DND-41 (cell line): ENCODE measurements at regions not wholly inside any gene's neighbourhood (a gene's known extent, or its start where the extent isn't known, plus 50 kb on each side); places are given as distances from the start of the nearest gene placed in this dataset.

ENCODE experiments used
- ATAC-seq: fragments of 200-7000 bp; cut with Tn5 transposase; 3 replicates; pipeline ENCODE4 v1.9.1; 2021; ENCODE audit warnings: low read depth; ENCODE audit not compliant: insufficient read depth
- DNase-seq: peaks from one replicate; pipeline ENCODE4 v3.0.0-alpha.2; 2020
- H2AFZ ChIP-seq: 2 replicates; pipeline ENCODE4 v1.6.0; 2012; ENCODE audit warnings: low read depth, low read length
- H3K27ac ChIP-seq: 2 replicates; pipeline ENCODE4 v1.5.1; 2012; ENCODE audit warnings: low read length, inconsistent platforms
- H3K27me3 ChIP-seq: fragments of 200-600 bp; sonication (generic); 2 replicates; pipeline ENCODE4 v1.6.0; 2012; ENCODE audit warnings: low read length, mild to moderate bottlenecking, inconsistent platforms; ENCODE audit not compliant: insufficient read depth, poor library complexity
- H3K36me3 ChIP-seq: 2 replicates; pipeline ENCODE4 v1.5.1; 2012; ENCODE audit warnings: low read length, inconsistent platforms; ENCODE audit not compliant: insufficient read depth
- H3K4me1 ChIP-seq: 2 replicates; pipeline ENCODE4 v1.5.1; 2012; ENCODE audit warnings: mild to moderate bottlenecking, low read length; ENCODE audit not compliant: insufficient read depth
- H3K4me2 ChIP-seq: 2 replicates; pipeline ENCODE4 v1.6.0; 2012; ENCODE audit warnings: mild to moderate bottlenecking, moderate library complexity, low read length, inconsistent platforms; ENCODE audit not compliant: insufficient read depth
- H3K4me3 ChIP-seq, 2 experiments: fragments of 200-600 bp in 1 of 2; shearing (Covaris generic) in 1 of 2; 2 replicates each; pipeline ENCODE4 v1.5.1; 2012 to 2016; ENCODE audit warnings: inconsistent platforms in 2 of 2, low read length in 2 of 2, mild to moderate bottlenecking in 2 of 2, low read depth in 1 of 2, moderate library complexity in 1 of 2
- H3K79me2 ChIP-seq: 2 replicates; pipeline ENCODE4 v1.6.0; 2012; ENCODE audit warnings: low read length, inconsistent platforms; ENCODE audit not compliant: insufficient read depth
- H3K9ac ChIP-seq: 2 replicates; pipeline ENCODE4 v1.6.0; 2012; ENCODE audit warnings: low read depth, mild to moderate bottlenecking, inconsistent platforms, low read length, moderate library complexity
- H3K9me3 ChIP-seq: 2 replicates; pipeline ENCODE4 v1.5.1; 2012; ENCODE audit warnings: low read length, moderate library complexity, mild to moderate bottlenecking, inconsistent platforms; ENCODE audit not compliant: insufficient read depth, severe bottlenecking
- H4K20me1 ChIP-seq: 2 replicates; pipeline ENCODE4 v1.6.0; 2012; ENCODE audit warnings: low read length; ENCODE audit not compliant: insufficient read depth
- EZH2 ChIP-seq: IDR thresholded peaks from 3 replicates; pipeline ENCODE4 v1.6.1; 2012; ENCODE audit warnings: borderline replicate concordance, low read depth, mild to moderate bottlenecking, moderate library complexity, low read length, inconsistent platforms; ENCODE audit not compliant: severe bottlenecking
- TF ChIP-seq, protein P1 (sequence below): IDR thresholded peaks from 2 replicates; pipeline ENCODE4 v1.5.1; 2012; ENCODE audit warnings: borderline replicate concordance, low read length, moderate library complexity, mild to moderate bottlenecking; ENCODE audit not compliant: poor library complexity, severe bottlenecking; ENCODE audit errors: extremely low read depth

- no peak overlapping the region for H2AFZ ChIP-seq
- no peak overlapping the region for H3K4me2 ChIP-seq
- ATAC-seq = no peak
- no peak overlapping the region for H3K9ac ChIP-seq
- no peak for DNase-seq
- peaks cover 5% of the 10 kb centered on the region for H3K27me3 ChIP-seq
- no peak overlapping the region for H3K27ac ChIP-seq
- H3K9me3 ChIP-seq = no peaks in the 10 kb centered on the region
- H3K4me3 ChIP-seq = no peak overlapping the region
- no peaks in the 10 kb centered on the region for H3K36me3 ChIP-seq
- H3K79me2 ChIP-seq = no peaks in the 10 kb centered on the region
- TF ChIP-seq, protein P1, sequence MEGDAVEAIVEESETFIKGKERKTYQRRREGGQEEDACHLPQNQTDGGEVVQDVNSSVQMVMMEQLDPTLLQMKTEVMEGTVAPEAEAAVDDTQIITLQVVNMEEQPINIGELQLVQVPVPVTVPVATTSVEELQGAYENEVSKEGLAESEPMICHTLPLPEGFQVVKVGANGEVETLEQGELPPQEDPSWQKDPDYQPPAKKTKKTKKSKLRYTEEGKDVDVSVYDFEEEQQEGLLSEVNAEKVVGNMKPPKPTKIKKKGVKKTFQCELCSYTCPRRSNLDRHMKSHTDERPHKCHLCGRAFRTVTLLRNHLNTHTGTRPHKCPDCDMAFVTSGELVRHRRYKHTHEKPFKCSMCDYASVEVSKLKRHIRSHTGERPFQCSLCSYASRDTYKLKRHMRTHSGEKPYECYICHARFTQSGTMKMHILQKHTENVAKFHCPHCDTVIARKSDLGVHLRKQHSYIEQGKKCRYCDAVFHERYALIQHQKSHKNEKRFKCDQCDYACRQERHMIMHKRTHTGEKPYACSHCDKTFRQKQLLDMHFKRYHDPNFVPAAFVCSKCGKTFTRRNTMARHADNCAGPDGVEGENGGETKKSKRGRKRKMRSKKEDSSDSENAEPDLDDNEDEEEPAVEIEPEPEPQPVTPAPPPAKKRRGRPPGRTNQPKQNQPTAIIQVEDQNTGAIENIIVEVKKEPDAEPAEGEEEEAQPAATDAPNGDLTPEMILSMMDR = no peak
- no peak for TF ChIP-seq EZH2
- H4K20me1 ChIP-seq = no peaks in the 10 kb centered on the region
- no peaks in the 10 kb centered on the region for H3K4me1 ChIP-seq
These were observed 95.4 kb downstream of the ABHD5 start for GRCh38 chr3:43786102-43786501.

- no peaks in the 10 kb centered on the region for H3K36me3 ChIP-seq
- H3K4me3 ChIP-seq = no peak overlapping the region
- TF ChIP-seq EZH2 = no peak
- TF ChIP-seq, protein P1 = no peak
- peaks cover 9% of the 10 kb centered on the region for H3K27me3 ChIP-seq
- H3K4me2 ChIP-seq = no peak overlapping the region
- no peak overlapping the region for H3K27ac ChIP-seq
- H3K9ac ChIP-seq = no peak overlapping the region
- DNase-seq (no peak), ATAC-seq (no peak)
- no peaks in the 10 kb centered on the region for H3K9me3 ChIP-seq
- no peak overlapping the region for H2AFZ ChIP-seq
- H3K4me1 ChIP-seq = no peaks in the 10 kb centered on the region
- no peaks in the 10 kb centered on the region for H4K20me1 ChIP-seq
- H3K79me2 ChIP-seq = no peaks in the 10 kb centered on the region
These were observed 96.0 kb downstream of the ABHD5 start for GRCh38 chr3:43786526-43787305.

- no peaks in the 10 kb centered on the region for H3K4me1 ChIP-seq
- H2AFZ ChIP-seq = no peak overlapping the region
- no peak for TF ChIP-seq EZH2
- TF ChIP-seq, protein P1 = no peak
- no peak overlapping the region for H3K9ac ChIP-seq
- no peaks in the 10 kb centered on the region for H3K36me3 ChIP-seq
- no peaks in the 10 kb centered on the region for H3K79me2 ChIP-seq
- H3K4me2 ChIP-seq = no peak overlapping the region
- ATAC-seq (no peak), DNase-seq (no peak)
- H3K4me3 ChIP-seq = no peak overlapping the region
- H3K27ac ChIP-seq = no peak overlapping the region
- H3K9me3 ChIP-seq = no peaks in the 10 kb centered on the region
- peaks cover 9% of the 10 kb centered on the region for H3K27me3 ChIP-seq
- H4K20me1 ChIP-seq = no peaks in the 10 kb centered on the region
These were observed 96.6 kb downstream of the ABHD5 start for GRCh38 chr3:43787330-43787729.

- H3K4me1 ChIP-seq = no peaks in the 10 kb centered on the region
- H3K36me3 ChIP-seq = no peaks in the 10 kb centered on the region
- H3K4me2 ChIP-seq = no peak overlapping the region
- H3K27me3 ChIP-seq = peaks cover 11% of the 10 kb centered on the region
- no peaks in the 10 kb centered on the region for H3K79me2 ChIP-seq
- ATAC-seq (no peak), DNase-seq (no peak)
- no peak overlapping the region for H3K27ac ChIP-seq
- no peak overlapping the region for H3K4me3 ChIP-seq
- no peak overlapping the region for H2AFZ ChIP-seq
- no peaks in the 10 kb centered on the region for H4K20me1 ChIP-seq
- H3K9ac ChIP-seq = no peak overlapping the region
- TF ChIP-seq EZH2 = no peak
- TF ChIP-seq, protein P1 = no peak
- no peaks in the 10 kb centered on the region for H3K9me3 ChIP-seq
These were observed 98.3 kb downstream of the ABHD5 start for GRCh38 chr3:43789028-43789427.
